CD4-positive, alpha-beta T cell treated with Interleukin-4 for 1 hour (primary cell): ENCODE measurements at regions not wholly inside any gene's neighbourhood (a gene's known extent, or its start where the extent isn't known, plus 50 kb on each side); places are given as distances from the start of the nearest gene placed in this dataset.

Source experiments
- DNase-seq, 2 donors: peaks; one replicate each; pipeline ENCODE4 v3.0.0-alpha.2; 2020 to 2022

DNA sequence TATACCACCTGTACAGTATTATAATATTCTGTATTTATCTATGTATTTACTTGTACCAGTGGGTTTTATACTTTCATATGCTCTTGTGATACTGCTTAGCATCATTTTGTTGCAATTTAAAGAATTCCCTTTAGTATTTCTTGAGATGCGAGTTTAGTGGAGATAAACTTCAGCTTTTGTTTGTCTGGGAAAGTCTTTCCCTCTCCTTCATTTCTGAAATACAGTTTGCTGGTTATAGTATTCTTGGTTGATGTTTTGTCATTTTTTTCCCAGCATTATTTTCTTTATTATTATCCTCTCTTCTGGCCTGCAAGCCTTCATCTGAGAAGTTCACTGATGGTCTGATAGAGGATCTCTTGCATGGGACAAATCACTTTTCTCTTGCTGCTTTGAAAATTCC lies 136.6 kb upstream of the MCHR2 start:
- DNase-seq, result no peak

DNA sequence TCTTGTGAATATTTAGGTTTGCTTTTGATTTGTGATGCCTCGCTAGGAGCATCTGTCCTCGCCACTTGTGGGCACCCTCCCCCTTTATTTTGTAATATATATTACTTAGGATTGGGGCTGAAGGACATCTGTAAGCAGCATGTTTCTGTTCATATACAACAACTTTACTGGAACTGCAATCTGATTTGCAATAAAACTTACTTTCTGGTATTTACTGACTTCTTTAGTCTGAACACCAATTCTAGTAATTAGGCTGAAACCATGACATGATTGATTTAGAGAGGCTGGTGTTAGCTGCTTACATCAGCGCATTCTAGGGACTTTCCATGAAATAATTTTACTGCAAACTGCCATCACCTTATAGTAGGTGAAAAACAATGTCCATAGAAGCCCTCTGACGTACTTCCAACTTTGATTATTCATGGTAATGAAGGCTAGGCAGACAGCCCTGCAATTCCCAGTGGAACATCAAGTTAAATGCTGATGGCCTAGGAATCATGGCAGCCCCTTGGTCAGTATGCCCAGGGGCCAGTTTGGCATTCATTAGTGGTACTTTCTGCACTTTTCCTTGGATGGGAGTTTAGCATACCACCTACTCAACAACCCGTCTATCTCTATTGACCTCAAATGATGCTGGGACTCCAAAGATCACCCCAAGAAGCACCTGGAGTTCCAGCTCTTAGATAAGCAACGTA lies 132.9 kb upstream of the MCHR2 start:
- DNase-seq, result no peak

DNA sequence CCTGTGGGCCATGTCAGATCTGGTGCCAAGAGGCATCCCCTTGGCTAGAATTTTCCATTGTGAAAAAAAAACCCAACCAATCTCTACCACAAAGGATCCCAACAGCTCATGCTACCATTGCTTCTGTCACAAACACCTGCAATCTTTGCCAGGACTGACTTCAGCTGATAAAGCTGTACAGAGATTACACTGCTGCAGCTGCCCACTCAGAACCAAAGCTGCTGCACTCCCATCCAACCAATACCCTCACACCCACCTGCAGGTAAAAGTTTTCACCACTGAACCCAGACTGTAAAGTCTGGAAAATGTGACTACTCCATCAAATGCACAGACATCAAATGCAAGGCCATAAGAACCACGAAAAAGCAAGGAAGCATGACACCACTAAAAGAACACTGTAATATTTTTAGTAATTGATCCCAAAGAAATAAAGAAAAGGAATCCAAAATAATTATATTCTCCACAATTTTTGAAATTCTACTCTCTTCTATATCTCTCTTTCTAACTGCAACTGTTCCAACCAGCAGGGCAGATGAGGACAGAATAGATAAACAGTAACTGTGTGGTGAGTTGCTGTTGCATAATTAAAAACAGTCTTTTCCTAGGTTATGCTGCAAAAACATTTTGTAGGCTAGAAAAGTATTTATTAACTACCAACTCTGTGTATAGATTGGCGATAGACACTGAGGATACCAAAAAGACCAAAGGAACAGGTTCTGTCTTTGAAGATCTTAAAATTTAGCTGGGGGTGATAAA lies 128.0 kb upstream of the MCHR2 start:
- DNase-seq, result no peak

DNA sequence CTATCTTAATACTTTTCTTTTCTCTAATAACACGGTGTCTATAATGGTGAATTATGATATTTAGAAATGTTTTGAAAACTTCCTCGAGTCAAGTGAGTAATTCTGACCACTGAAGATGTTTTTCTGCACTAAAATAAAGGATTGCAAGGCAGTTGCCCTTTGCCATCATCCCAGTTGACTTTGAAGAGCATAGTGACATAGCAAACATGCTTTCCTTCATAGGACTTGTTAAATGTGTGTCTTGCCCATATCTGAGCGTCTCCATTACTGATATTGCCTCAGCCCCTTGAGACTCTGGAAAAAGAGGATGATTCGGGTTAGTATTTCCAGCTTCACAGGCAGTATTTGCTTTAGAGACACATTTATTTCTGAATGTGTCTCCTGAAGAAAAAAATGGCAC lies 125.2 kb upstream of the MCHR2 start:
- DNase-seq, result no peak

DNA sequence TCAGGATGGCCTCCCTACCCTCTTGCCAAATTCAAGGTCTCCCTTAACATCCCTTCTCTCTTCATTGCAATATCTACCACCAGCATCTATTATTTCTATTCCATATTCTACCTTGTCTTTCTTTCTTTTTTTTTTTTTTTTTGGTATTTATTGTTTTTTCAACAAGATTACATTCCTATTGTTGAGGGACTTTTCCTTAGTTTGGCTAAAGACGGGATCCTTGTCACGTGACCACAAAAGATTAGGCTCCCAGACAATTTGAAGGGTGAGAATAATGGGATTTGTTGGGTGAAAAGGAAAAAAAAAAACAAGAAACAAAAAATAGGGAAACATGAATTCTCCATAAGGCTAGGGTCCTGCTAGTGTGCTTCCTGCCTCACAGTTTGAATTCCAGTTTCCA lies 124.3 kb upstream of the MCHR2 start:
- no peak for DNase-seq

DNA sequence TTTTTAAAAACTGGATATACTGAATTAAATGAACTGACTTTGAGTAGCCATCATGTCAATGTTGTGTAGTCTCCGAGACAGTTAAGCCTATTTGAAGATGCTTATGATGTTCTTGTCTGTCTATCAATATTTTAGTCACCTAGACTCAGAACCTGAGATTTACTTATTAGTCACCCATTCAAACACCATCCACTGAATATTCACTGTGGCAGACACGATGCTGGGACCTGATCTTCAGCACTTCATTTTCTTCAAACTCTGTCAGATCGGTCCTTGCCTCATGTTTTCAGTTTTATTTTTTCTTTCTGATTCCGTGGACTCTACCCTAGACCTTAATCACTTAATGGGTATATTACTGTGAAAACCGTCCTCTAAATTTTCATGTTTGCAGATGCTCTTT lies 123.7 kb upstream of the MCHR2 start:
- no peak for DNase-seq

DNA sequence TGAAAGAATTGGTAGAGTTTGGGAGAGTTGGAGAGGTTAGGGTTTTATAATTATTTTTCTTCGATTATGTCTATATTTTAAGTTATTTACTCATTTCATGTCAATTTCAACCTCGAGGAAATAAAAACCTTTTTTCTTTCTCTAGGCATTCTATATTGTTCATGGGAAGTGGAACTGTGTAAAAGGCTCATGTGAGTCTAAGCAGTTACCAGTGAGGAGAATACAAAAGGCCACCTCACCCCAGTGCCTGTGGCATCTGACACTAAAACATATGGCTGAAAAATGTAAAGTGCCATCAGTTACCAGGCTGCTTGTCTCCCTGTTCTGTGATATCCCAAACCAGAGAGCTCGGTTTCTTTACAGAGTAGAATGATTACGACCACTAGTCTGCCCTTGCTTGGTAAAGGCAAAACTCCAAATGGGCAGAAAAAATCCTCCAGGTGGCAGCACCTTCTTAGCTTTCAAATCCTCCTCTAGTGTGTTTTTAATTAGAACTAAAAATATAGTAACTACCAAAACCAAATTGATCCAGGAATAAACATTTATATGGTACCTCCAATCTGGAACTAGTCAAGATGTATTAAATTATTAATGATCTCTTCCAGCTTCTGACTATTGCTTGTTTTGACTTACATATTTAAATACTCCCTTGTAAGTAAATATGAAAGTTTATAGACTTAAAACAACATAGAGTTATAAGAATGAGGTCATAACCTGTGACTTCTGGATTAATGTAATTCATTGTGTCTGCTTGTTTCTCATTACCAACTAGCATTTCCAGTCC lies 122.6 kb upstream of the MCHR2 start:
- peak in 1 of 2 donors; percentile 21 for DNase-seq

DNA sequence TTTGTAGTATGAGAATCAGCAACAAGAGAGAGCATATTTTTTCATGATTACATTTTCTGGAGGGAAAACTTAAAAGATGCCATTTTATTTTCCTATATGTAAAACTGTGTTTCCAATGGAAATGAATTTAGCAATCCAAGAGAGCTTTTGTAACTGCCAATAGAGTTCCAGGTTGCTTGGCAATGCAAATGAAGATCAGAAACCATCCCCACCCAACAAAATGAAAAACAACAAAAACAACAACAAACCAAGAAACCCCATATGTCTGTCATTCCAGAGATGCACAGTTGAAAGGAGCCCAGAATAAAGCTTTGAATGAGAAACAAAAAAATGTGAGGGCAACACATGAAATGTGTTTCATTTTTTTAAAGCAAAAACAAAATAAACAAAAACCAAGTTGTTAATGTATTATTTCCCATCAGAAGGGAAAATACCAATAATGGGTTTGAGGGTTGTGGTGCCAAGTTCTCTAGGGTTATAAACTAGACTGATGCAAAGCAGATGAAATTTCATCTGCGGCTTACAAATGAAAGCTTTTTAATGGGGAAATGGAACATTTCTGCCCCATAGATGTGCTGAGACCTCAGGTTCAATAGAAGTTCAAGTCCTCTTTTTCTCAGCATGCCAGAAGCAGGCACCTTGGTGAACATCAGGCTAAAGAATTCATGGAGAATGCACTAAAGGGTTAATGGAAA lies 121.5 kb upstream of the MCHR2 start:
- no peak for DNase-seq

DNA sequence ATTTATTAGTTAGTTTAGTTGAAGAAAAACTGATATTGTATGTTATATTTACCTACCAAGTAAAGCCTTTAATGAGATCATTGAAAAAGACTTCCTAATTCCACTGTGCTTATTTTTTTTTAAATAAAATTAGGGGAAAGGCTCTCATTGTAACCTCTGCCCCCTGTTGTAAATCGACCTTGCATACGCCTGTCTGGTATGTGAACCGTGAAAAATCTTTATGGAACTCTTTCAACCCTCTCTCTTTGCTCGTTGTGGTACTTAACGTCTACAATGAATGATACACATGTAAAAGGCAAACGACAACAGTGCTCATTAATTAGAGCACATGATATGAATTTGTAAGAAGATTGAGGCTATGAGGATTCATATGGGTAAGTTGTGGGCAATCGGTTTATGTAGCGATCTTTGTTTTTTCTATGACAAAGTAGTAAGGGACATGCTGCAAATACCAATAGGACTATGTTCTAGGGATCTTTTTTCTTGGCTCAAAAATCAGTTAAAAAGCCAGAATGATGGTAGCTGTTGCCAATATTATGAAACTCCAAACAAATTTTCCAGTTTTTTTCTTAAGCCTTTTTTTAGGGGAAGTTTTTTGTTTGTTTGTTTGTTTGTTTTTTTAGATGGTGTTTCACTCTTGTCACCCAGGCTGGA lies 119.0 kb upstream of the MCHR2 start:
- DNase-seq, result no peak

DNA sequence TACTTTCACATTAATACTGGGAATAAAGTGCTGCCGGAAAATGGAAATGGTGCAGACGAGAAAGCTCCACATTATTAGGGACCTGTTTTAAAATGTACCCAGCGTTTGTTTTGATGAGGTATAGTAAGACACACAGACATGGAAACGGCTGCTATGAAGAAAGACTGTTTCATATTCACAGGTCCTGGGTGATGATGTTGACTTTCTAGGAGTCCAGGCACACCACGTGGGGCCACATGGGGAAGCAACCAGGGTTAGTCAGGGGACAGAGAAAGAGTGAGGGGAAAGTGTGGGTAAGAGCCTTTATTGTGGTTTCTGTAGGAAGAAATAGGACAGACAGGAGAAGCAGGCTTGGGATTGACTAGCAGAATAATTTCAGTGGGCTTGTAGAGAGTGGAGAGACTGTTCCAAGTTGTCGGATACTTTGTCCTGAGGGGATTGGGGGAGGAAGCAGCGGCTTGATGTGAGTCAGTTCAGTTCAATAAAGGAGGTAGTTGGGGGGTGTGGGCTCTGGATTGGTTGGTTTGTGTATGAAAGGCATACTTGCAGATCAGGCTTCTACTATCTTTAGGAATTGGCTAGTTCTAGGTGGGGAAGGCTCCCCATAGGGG lies 112.0 kb upstream of the MCHR2 start:
- DNase-seq, result no peak

DNA sequence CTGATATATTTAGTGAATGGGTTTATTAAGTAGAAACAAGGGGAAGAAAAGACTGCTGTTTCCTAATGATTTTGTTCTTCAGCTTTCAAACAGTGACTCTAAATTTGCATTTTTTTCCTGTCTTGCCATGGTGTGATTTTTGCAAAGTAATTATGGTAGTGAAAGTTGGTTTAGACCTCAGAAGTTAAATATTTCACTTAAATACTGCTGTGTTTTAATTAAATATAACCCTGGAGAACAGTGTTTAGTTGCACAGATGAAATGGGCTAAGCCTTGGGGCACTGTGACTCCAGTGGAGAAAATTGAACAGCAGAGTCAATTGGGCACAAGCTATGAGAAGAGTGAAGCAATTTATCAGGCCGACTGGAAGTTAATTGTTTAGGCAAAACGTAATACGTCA lies 111.1 kb upstream of the MCHR2 start:
- no peak for DNase-seq

DNA sequence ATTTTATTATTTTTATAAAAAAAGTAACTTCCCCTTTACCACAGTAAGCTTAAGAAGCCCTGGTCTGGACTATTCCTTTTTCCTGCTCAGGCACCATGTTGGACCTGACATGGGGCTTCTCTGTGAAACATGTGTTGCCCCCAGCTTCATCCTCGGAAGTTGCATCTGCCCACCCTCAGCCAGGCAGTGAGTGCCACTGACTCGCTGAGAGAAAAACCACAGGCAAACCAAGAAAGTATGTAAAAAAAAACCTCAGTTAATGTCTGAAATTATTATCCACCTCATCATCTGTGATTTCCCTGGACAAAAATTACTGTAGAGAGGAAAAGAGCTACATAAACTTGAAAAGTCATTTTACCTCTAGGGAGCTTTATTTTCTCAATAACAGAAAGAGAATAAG lies 109.9 kb upstream of the MCHR2 start:
- no peak for DNase-seq

DNA sequence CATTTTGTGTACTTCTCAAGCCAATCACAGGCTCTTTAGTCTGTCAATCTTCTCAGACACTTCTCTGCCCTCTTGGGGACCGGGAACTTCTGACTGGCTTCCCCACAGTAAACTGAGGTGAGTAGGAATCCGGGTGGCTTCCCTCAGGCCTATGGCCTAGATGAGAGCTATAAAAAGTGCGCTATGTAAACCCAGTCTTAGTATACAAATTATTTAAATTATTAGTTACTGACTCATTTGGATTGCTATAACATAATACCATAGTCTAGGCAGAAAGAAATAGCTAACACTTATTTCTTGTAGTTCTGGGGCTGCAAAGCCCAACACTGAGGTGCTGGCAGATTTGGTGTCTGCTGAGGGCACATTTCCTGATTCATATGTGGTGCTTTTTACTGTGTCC lies 109.2 kb upstream of the MCHR2 start:
- no peak for DNase-seq

DNA sequence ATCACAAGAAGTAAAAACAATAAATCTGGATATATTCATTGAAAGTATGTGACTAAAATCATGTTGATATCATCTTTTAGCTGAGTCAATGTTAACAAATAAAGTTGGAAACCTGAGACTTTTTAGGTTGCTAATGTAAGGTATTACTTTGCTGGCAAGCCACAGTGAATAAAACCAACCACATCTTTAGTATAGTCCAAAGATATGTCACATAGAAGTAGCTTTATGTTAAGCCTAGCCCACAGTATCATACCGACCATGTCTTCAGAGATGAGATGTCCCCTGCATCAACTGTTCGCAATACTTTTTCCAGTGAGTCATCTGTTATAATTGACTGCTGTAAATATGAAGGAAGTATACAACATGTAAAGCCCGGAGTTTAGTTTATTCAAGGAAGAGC lies 107.6 kb upstream of the MCHR2 start:
- no peak for DNase-seq

DNA sequence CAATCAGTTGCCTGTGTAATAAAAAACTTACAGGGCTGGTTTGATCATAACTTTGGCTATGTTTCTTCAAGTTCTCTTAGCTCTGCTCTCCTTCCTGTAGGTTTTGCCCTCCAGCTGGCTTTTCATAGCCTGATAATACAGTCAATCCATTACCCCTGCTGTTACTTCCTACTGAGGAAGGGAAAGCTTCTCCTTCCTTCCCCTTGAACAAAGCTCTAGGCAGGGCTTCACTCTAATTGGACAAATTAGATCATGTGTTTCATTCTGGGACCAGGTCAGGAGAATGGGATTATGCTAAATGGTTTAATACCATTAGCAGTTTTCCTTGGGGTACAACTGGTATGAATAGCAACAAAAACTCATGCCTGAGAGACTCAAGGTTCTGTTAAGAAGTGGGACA lies 106.8 kb upstream of the MCHR2 start:
- DNase-seq, result no peak

DNA sequence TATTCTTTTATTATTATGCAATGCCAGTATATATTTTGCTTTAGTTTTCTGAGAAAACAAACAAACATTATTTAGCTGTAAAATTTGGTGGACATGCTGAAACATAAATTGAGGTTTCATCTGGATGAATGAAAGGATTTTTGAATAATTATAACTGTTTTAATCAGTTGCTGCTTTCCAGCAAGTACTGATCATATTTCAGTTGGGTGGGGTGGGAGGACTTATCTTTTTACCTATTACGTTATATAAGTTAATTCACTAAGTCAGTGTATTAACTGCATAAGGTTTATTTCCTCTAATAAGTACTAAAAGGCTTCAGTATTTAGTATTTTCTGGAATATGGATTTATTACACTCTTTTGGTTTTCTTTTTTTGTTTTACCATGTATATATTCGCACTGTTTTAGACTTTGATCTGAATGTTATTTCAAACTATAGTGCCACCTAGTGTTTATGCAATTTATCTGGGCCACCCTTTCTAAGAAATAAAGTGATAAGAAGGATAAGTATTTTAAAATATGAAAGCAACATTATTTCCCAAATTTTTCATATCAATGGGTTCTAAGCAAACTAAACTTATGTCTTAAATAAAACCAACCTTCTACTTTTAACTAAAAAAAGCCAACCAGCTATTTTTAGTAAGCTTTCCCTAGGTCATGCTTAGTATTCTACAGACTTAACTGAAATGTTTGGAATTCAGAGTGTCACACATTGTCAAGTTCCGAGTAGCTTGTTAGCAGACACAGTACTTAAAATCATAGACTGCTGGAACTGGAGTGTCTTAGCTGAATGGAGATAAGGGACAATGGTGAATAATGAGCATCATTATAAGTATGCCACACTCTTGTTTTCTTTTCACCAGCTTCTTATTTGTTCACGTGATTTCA lies 105.4 kb upstream of the MCHR2 start:
- DNase-seq, result peak in 1 of 2 donors; percentile 8

DNA sequence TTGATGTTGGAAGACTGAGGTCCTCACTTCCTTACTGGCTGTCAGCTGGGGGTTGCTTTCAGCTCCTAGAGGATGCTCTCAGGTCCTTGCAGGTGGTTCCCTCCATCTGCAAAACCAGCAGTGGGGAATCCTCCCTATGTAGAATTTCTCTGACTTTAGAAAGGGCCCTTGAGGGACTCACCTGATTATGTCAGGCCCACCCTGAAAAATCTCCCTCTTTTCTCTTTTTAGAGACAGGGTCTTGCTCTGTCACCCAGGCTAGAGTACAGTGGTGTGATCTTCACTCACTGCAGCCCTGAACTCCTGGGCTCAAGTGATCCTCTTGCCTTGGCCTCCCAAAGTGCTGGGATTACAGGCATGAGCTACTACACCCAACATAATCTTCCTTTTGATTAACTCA lies 102.9 kb upstream of the MCHR2 start:
- no peak for DNase-seq

DNA sequence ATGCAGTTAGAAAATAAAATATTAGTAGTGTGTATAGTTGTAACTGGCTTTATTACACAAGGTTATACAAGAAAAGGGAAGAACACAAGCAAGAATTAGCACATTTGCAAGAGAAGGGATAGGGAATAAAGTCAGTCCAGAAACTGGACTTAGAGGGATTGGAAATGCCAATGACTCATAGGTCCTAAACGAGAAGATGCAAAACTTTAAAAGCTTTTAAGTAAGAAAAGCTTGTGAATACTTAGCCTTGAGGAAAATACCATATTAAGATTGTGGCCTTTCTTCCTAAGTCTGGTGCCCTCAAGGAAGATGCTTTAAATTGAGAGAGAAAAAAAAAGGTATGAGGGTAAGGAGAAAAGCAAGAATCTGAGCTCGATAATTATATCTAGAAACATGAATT lies 102.3 kb upstream of the MCHR2 start:
- DNase-seq, result no peak

DNA sequence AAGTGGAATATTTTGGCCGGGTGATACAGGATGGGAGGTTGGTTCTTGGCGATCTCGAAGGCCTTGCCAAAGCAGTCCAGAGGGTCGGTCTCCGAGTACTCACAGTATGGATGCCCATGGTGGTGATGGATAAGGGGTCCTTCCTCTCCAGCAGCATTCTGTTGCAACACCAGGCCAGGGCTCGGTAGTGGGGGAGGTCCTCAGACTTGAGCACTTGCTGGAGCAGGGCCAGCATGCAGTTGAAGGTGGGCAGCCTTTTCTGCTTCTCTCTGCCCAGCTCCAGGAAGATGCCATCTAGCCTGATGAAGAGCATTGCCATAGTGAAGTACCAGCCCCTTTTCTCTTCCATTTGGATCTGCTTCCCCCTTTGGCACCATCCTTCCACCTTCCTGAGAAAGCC lies 99.4 kb upstream of the MCHR2 start:
- DNase-seq, result no peak

DNA sequence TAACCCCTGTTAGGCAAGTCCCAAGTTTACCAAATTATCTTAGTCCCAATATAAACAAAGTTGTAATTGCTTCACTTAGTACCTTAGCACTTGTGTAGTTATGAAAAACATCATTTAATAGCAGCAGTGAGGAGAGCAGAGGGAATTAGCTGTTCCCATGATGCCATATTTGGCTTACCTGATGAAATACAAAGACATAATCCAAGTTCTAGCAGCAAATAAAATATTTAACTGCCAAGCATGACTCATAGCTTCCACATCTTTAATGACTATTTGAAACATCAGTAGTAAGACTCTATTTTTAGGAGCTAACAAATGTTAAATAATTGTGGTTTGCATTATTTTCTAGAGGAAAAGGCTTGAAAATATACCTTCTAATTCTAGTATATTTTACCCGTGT lies 94.0 kb upstream of the MCHR2 start:
- DNase-seq, result no peak

DNA sequence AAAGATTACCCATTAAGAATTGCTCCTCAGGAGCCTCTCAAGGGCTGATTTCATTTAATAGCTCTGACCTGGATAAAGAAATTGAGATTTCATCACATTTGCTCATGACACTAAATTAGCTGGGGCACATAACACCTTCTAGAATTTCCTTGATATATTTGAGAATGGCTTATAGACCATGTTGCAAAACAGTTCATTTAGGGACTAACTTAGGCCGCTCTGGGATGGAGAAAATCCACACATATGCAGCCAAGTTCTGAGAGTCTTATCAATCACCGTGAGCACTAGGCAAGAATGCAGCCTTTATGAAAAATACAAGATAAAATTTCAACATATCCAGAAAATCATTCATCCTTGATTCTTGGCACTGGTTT lies 91.0 kb upstream of the MCHR2 start:
- no peak for DNase-seq
